ENCODE measurements at regions not wholly inside any gene's neighbourhood (a gene's known extent, or its start where the extent isn't known, plus 50 kb on each side); places are given as distances from the start of the nearest gene placed in this dataset.

GRCh38 chr3:144142151-144142840 lies 170.7 kb downstream of the DIPK2A start:
- no peak for DNase-seq

- DNase-seq: no peak
These were observed 176.7 kb downstream of the DIPK2A start for GRCh38 chr3:144148356-144148755.

- no peak for DNase-seq
These were observed 180.4 kb downstream of the DIPK2A start for GRCh38 chr3:144151983-144152382.

- no peak for DNase-seq
These were observed 189.0 kb downstream of the DIPK2A start for GRCh38 chr3:144160627-144161026.

- DNase-seq: no peak
These were observed 190.4 kb downstream of the DIPK2A start for GRCh38 chr3:144162042-144162441.

- DNase-seq: no peak
These were observed 192.7 kb downstream of the DIPK2A start for GRCh38 chr3:144164352-144164751.

- no peak for DNase-seq
These were observed 193.9 kb downstream of the DIPK2A start for GRCh38 chr3:144165482-144165881.

- no peak for DNase-seq
These were observed 196.0 kb downstream of the DIPK2A start for GRCh38 chr3:144167634-144168033.

GRCh38 chr3:144173491-144173890 lies 201.9 kb downstream of the DIPK2A start:
- DNase-seq: no peak

GRCh38 chr3:144175644-144176425 lies 204.2 kb downstream of the DIPK2A start:
- no peak for DNase-seq

- no peak for DNase-seq
These were observed 206.0 kb downstream of the DIPK2A start for GRCh38 chr3:144177649-144178048.

- no peak for DNase-seq
These were observed 207.0 kb downstream of the DIPK2A start for GRCh38 chr3:144178607-144179006.

- no peak for DNase-seq
These were observed 209.4 kb downstream of the DIPK2A start for GRCh38 chr3:144181062-144181461.

GRCh38 chr3:144182501-144182900 lies 210.9 kb downstream of the DIPK2A start:
- DNase-seq: no peak

GRCh38 chr3:144185276-144185675 lies 213.7 kb downstream of the DIPK2A start:
- DNase-seq: no peak

- DNase-seq: no peak
These were observed 216.0 kb downstream of the DIPK2A start for GRCh38 chr3:144187531-144188210.

- DNase-seq: no peak
These were observed 217.4 kb downstream of the DIPK2A start for GRCh38 chr3:144189044-144189443.

- DNase-seq: no peak
These were observed 225.5 kb downstream of the DIPK2A start for GRCh38 chr3:144197116-144197515.

GRCh38 chr3:144197582-144197981 lies 226.0 kb downstream of the DIPK2A start:
- DNase-seq: no peak

- DNase-seq: no peak
These were observed 228.4 kb downstream of the DIPK2A start for GRCh38 chr3:144200004-144200403.

- DNase-seq: no peak
These were observed 228.8 kb downstream of the DIPK2A start for GRCh38 chr3:144200466-144200865.

- DNase-seq: peak; percentile 47
These were observed 250.1 kb downstream of the DIPK2A start for GRCh38 chr3:144221761-144222160.

- DNase-seq: no peak
These were observed 257.7 kb downstream of the DIPK2A start for GRCh38 chr3:144229330-144229729.

- no peak for DNase-seq
These were observed 258.3 kb downstream of the DIPK2A start for GRCh38 chr3:144229953-144230352.

All from NCI-H1436 (cell line).